GM12872 (cell line): ENCODE measurements at regions not wholly inside any gene's neighbourhood (a gene's known extent, or its start where the extent isn't known, plus 50 kb on each side); places are given as distances from the start of the nearest gene placed in this dataset.

Experiments
- CTCF ChIP-seq: IDR thresholded peaks from 3 replicates; pipeline ENCODE4 v1.5.1; 2011; ENCODE audit warnings: low read depth, mild to moderate bottlenecking, low read length, moderate library complexity; ENCODE audit not compliant: insufficient read depth

- no peak for TF ChIP-seq CTCF
These were observed 69.3 kb upstream of the SRSF6 start for GRCh38 chr20:43388268-43389002.

GRCh38 chr20:43387737-43388136 is 70.0 kb upstream of the SRSF6 start:
- no peak for TF ChIP-seq CTCF

GRCh38 chr20:43386878-43387277 is 70.8 kb upstream of the SRSF6 start:
- no peak for TF ChIP-seq CTCF

GRCh38 chr20:43385914-43386313 is 71.8 kb upstream of the SRSF6 start:
- no peak for TF ChIP-seq CTCF

GRCh38 chr20:43384101-43384940 is 73.4 kb upstream of the SRSF6 start:
- no peak for TF ChIP-seq CTCF

GRCh38 chr20:43383026-43383795 is 74.5 kb upstream of the SRSF6 start:
- TF ChIP-seq CTCF: no peak
